Hepatic stellate cell (primary cell): ENCODE measurements at regions not wholly inside any gene's neighbourhood (a gene's known extent, or its start where the extent isn't known, plus 50 kb on each side); places are given as distances from the start of the nearest gene placed in this dataset.
"Not testable (repeated sequence)": the region's sequence is repeated elsewhere in the genome, so short reads cannot be mapped to it uniquely, and the experiment has no call there.

Experiments
- DNase-seq: peaks from one replicate; pipeline ENCODE4 v3.0.0; 2011; ENCODE audit warnings: low spot score

DNA sequence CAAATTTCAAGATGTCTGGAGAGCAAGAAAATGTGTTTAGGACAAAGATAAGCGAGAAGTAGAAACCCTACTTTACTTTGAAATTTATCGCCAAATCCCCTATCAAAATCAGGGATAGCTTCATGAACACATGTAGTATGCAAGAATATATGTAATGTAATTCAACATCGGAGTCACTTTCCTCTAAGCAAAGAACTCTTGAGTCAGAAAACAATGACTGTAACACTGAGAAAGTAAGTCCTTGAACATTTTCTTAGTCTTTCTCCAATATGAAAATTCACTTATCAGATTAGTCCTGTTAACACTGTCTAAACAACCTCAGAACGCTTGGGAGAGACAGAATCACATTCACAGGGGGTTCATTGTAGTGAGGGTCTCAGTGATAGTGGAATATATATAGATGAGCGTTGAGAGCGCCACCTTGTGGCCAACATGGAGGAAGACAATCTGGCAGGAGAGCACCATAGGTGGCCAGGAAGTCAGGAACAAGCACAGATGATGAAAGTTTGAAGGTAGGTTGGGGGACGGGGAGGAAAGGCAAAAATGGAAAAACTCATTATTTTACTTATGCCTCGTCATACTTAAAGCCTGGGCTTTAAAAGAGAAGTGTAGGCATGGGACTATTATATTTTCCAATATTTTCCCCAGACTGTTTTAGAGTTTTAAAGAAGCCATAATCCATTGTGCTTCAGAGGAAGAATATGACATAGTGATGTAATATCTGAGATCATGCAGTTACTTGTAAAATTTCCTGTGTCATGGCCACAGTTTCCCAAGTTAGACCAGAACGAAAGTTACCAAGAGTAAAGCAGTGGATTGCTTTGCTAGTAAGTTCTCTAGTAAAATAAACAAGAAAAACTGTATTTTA lies 115.5 kb upstream of the GNAI1 start:
- peak; percentile 45 for DNase-seq

DNA sequence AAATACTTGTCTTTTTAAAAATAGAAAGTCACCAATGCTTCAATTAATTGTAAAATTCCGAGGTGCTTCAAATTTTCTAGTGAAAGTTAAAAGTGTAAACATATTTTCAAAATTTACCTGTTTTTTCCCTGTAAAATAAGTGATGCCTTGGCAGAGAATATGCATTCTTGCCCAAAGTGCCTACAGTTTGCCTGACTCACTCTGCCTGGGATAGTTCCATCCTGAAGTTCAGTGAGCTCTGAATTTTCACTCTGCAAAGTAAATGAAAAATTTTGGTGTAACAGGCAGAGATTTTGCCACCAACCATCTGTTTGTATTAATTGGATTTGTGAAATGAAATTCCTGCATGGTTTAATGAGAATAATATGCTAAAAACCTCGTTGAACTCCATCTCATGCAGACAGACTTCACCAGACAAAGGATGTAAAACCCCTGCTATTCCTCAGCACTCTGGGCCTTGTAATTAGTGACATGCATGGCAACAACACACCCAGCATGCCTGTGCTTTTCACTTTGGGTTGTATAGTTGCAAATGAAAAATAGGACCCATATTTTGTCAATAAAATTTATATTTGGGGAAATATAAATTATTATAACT lies 117.4 kb upstream of the GNAI1 start:
- DNase-seq: no peak

DNA sequence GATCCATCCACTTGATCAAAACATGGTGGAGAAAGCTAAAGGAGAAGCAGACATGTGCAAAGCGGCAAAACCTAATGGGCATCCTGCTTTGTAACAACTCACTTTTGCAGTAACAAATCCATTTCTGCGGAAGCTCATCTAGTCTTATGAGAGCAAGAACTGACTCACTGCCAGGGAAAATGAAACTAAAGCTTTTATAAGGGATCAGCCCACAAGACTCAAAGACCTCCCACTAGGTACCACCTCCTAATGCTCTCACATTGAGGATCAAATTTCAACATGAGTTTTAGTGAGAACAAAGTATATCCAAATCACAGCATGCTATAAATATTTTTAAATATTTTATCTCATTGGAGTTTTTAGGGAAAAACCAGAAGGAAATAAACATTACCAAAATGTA lies 120.1 kb upstream of the GNAI1 start:
- peak; percentile 21 for DNase-seq

DNA sequence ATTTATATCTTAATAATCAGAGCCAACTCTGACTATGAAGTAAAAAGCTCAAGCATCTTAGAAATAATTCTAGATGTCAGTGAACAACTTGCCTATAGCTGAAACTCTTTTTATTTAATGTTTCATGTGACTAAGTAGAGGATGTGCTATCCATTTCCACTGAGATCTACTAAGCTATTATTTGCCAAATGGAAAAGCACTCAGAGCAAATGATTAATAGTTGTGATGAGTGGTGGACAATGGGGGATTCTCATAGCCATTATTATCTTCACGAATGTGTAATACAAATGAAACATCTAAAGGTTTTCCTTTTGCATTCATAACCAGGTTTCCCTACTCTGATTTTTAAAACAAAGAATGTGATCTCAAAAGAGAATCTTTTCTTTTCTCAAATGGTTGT lies 126.6 kb upstream of the GNAI1 start:
- no peak for DNase-seq

DNA sequence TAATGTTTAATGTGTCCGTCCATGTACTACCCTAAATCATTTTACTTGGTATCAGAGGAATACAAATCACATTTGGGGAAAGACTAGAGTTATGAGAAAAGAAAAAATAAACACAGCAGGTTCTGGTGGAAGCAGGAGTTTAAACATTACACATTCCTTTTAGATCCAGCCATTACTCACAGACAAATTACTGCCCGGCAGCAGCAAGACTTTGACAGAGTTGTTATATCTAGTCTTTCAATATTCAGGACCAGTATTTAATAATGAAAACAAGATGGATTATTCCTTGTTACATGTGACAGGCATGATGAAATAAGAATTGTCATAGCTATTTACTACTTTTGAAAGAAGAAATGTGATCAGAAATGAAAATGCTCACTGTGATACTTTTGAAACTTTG lies 131.8 kb upstream of the GNAI1 start:
- peak; percentile 11 for DNase-seq

DNA sequence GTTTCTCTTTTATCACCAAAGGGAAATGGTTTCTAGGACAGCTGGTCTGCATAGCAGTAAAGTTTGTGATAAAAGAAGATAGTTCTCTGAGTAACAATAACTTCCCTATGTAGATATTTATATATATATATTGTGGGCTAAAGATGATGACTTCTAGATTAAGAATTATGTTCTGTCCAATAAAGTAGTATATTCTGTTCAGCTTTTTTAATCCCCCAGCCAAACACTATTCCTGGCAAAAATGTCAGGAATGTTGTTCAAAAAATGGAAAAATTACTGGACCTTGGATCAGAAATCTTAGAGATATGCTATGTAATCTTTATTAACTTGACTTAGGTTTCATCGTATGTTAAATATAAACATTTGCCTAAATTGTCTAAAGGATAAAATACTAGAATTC lies 136.3 kb upstream of the GNAI1 start:
- DNase-seq: peak; percentile 9

DNA sequence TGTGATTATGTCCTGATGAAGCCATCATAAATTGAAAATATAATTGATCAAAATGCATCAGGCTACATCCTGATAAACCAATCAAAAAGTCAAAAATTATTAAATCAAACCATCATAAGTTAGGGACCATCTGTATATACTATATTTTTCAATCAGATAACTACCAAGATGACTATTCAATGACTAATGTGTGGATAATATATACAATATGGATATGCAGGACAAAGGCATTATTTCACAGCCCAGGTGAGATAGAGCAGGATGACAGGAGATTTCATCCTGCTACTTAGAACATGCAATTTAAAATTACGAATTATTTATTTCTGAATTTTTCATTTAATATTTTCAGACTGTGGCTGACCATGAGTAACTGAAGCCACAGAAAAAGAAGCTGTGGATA lies 137.3 kb upstream of the GNAI1 start:
- no peak for DNase-seq

DNA sequence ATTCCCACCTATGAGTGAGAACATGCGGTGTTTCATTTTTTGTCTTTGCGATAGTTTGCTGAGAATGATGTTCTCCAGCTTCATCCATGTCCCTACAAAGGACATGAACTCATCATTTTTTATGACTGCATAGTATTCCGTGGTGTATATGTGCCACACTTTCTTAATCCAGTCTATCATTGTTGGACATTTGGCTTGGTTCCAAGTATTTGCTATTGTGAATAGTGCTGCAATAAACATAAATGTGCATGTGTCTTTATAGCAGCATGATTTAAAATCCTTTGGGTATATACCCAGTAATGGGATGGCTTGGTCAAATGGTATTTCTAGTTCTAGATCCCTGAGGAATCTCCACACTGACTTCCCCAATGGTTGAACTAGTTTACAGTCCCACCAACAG lies 138.9 kb upstream of the GNAI1 start:
- DNase-seq: not testable (repeated sequence)

DNA sequence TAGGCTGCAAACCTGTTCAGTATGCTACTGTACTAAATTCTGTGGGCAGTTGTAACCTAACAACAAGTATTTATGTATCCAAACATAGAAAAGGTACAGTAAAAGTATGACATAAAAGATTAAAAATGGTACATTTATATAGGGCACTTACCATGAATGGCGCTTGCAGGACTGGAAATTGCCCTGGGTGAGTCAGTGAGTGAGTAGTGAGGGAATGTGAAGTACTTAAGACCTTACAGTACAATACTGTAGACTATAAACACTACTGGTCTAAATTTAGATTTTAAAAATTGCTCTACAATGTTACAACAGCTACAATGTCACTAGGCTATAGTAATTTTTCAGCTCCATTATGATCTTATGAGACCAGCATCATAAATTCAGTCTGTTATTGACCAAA lies 146.0 kb upstream of the GNAI1 start:
- no peak for DNase-seq

DNA sequence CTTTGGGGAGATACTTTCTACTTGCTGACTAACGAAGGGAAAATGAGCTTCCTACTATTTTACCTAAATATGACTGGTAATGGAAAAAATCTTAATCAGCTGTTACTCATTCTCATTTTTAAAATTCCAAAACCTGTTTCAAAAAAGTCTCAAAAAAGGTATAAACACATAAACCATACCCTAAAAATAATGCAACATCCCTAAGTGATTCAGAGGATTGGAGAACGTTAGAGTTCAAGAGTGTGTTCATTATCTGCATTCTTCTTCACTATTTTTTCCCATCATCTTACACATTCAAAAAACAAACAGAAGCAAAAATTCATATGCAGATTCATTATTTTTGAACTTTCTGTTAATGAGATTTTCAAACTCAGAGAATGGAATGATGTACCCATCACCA lies 150.4 kb upstream of the GNAI1 start:
- no peak for DNase-seq

DNA sequence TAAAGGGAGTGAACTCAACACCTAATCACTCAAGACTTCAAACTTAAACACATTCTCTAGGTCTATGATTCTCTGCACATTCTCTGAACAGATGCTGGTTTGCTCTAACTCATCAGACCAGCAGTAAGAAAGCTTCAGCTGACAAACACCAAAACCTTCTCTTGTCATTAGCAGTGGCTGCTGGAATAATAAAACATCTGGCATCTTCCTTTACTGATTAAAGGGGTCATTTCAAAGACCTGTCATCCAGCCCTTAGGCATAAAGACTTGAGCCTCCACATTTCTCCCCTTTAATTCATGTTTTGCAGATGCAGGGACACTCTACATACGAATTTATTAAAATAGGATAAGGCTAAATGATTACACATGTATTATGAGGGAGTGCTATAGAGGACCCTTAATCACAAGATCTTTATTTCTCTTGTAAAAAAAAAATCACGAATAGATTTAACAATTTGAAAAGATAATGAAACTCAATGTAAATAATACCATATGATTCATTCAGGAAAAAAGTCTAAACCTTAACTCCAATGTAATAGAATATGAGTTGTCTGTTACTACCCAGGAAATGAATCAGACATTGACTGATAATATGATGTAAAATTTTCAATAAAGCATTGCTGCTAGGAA lies 152.4 kb upstream of the GNAI1 start:
- no peak for DNase-seq

DNA sequence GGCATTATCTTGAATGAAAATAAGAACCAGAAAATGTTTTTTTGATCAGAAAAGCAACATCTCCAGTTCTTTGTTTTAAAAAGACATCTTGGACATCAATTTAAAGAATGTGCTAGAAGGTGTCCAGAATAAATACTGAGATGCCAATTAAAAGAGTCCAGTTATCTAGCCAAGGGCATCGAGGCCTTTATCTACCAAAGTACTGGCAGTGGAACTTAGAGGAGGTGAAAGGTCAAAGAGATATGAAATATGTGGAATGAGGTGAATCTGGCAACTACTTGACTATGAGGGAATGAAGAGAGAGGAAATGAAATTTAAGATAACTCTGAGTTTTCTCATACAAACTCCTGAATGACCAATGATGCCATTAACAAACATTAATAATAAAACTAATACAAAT lies 154.3 kb upstream of the GNAI1 start:
- no peak for DNase-seq

DNA sequence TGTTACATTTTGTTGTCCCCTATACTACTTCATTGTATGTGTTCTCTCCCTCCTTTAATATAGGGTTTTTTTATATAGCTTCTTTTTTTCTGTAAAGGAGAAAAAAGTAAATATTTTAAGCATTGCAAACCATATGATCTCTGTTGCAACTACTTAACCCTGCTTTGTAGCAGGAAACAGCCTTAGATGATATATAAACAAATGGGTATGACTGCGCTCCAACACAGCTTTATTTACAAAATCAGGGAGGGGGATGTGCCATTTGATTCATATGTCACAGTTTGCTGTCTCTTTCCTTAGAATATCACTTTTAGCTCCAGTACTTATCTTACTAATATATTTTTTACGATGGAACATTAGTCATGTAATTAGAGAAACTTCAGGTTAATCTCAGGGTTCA lies 155.2 kb upstream of the GNAI1 start:
- peak; percentile 8 for DNase-seq

DNA sequence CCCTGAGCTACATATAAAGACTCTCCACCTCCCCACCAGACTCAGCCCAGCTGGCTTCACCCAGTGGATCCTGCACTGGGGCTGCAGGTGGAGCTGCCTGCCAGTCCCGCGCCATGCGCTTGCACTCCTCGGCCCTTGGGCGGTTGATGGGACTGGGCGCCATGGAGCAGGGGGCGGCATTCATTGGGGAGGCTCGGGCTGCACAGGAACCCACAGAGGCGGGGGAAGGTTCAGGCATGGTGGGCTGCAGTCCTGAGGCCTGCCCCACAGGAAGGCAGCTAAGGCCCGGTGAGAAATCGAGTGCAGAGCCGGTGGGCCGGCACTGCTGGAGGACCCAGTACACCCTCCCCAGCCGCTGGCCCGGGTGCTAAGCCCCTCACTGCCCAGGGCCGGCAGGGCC lies 157.2 kb upstream of the GNAI1 start:
- no peak for DNase-seq

DNA sequence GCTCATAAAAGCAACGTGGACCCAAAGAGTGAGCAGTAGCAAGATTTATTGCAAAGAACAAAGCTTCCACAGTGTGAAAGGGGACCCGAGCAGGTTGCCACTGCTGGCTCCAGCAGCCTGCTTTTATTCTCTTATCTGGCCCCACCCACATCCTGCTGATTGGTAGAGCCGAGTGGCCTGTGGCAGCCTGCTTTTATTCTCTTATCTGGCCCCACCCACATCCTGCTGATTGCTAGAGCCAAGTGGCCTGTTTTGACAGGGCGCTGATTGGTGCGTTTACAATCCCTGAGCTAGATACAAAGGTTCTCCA lies 158.0 kb upstream of the GNAI1 start:
- DNase-seq: not testable (repeated sequence)

DNA sequence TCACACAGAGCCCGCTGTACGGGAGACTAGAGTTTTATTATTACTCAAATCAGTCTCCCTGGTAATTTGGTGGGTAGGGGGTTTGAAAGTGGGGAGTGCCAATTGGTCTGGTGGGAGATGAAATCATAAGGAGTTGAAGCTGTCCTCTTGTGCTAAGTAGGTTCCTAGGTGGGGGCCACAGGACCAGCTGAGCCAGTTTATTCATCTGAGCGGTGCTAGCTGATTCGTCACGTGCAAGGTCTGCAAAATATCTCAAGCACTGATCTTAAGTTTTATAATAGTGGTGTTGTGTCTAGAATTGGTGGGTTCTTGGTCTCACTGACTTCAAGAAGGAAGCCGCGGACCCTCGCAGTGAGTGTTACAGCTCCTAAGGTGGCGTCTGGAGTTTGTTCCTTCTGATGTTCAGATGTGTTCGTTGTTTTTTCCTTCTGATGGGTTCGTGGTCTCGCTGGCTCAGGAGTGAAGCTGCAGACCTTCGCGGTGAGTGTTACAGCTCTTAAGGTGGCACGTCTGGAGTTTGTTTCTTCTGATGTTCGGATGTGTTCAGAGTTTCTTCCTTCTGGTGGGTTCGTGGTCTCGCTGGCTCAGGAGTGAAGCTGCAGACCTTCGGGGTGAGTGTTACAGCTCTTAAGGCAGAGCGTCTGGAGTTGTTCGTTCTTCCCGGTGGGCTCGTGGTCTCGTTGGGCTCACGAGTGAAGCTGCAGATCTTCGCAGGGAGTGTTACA lies 158.5 kb upstream of the GNAI1 start:
- not testable (repeated sequence) for DNase-seq

DNA sequence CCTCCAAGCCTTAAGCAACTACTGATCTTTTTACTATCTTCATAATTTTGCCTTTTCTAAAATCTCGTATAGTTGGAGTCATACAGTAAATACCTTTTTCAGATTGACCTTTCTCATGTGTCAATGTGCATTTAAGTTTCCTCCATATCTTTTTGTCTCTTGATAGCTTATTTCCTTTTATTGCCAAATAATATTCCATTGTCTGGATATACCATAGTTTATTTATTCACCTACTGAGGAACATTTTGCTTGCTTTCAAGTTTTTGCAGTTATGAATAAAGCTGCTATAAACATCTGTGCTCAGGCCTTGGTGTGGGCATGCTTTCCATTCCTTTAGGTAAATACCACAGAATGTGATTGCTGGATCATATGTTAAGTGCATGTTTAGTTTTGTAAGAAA lies 161.2 kb upstream of the GNAI1 start:
- no peak for DNase-seq

DNA sequence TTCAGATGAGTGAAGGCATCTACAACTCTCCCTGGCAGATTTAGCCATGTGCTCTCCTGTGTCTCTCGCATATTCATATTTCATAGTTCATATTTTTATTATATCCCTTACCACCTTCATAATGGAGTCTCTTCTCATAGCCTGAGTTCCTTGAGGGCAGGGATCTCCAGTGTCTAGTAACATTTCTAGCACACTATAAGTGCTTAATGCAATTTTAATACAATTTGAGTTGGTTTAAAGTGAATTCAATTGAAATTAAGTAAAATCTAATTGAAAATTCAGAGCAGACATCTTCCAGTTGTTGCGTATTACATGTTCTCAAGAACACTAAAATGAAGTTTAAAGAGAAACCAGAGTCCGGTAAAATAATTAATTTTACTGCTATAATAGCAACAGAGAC lies 163.6 kb upstream of the GNAI1 start:
- DNase-seq: no peak

DNA sequence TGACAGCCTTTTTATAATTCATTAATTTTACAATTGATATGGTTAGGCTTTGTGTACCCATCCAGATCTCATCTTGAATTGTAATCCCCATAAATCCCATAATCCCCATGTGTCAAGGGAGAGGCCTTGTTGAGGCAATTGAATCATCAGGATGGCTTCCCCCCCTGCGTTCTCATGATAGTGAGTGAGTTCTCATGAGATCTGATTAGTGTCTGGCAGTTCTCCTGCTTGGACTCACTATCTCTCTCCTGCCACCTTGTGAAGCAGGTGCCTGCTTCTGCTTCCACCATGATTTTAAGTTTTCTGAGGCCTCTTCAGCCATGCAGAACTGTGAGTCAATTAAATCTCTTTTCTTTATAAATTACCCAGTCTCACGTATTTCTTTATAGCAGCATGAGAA lies 165.7 kb upstream of the GNAI1 start:
- no peak for DNase-seq

DNA sequence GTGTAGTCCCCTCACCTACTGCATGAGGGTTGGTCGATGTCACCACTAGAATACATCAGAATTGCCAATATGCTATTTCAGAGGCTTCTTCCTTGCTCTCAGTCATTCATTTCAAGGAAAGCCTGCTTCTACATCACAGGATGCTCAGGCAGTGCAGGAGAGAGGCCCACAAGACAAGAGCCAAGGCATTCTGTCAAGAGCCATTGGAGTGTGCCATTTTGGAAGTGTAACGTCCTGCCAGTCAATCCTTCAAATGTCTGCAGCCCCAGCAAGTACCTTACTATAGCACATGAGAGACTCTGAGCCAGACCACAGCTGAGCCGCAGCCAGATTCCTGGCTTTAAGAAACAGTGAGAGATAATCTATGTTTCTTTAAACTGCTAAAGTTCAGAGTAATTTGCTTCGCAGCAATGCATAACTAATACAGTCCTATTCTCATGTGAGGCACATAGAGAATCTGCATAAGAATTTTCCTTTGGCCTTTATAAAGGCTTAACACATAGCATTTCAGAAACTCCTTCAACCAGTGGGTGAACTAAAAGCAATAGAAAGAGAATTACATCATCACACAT lies 166.5 kb upstream of the GNAI1 start:
- no peak for DNase-seq

DNA sequence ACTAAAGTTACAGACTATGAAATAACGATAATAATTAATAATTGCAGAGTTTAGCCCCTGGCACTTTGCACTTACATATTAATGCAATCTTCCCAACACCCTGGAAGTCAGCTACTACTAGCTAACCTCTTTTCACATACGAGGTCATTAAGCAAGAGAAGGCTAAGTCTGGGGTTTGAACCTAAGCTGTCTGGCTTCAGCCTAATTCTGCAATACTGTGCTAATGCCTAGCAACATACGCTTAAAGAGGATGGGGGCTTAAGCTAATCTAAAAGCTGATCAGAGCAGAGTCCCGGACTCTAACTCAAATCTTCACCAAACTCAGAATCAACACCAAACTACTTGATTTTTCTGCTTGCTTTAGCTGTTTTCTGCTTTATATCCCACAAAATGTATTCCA lies 168.7 kb upstream of the GNAI1 start:
- DNase-seq: no peak

DNA sequence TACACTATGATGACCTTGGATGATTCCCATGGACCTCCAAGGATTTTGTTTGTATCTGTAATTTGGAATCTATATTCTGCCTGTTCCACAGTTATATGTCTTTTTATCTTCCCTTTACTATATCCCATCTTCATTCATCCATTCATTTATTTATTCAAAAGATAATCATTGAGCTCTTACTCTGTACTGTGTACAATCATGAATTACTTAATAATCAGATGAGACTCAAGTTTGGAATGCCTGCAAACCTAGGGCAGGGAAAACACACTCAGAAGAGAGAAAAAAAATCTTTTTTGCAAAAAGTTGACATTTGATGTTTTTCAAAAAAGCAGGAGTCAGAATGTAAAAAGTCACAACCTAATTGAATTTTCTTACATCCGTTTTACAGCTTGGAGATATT lies 170.2 kb upstream of the GNAI1 start:
- no peak for DNase-seq

DNA sequence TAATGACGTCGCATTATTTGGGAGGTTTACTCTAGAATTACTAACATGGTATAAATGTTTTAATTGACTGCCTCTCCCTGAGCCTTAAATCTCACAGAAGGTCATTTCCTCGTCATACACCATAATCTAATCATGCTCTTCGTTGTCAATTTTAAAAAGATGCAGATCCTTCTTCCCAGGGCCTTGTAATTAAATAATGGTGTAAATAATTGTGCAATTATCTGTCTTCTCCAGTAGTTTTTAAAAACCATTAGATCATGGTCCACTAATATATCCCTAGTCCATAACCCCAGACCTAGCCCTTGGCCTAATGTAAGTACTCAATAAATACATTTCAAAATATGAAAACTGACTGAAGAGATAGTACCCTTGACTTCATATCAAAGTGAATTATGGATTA lies 181.5 kb upstream of the GNAI1 start:
- DNase-seq: no peak
